H1 (cell line): ENCODE measurements at regions not wholly inside any gene's neighbourhood (a gene's known extent, or its start where the extent isn't known, plus 50 kb on each side); places are given as distances from the start of the nearest gene placed in this dataset.

Experiments used
- CTCF ChIA-PET: fragments of 300-600 bp; sonication (Branson Sonifier 250); formaldehyde crosslinking; loops from one replicate; lab custom pipeline; 2021; ENCODE audit not compliant: partially characterized antibody; lab: Charles Lee
- POLR2A ChIA-PET: fragments of 300-600 bp; sonication (Branson Sonifier 250); formaldehyde crosslinking; loops from one replicate; lab custom pipeline; 2021; ENCODE audit warnings: inconsistent platforms; ENCODE audit not compliant: partially characterized antibody; lab: Charles Lee
- DNase-seq, 2 experiments: peaks; one replicate each; pipeline versions ENCODE4 v3.0.0 to v3.0.0-alpha.2; 2010 to 2022; ENCODE audit warnings: low spot score in 2 of 2, low read depth in 1 of 2, mixed read lengths in 1 of 2
- FAIRE-seq: peaks from 2 replicates; lab custom pipeline; 2011; peaks lifted over from hg19 to GRCh38; lab: Jason Lieb, UNC
- H2AFZ ChIP-seq: 2 replicates; pipeline ENCODE4 v1.8.1; 2012; ENCODE audit warnings: low read length, inconsistent platforms
- H2AK5ac ChIP-seq: 2 replicates; pipeline ENCODE4 v1.6.1; 2013; ENCODE audit warnings: low read depth, low read length
- H2BK120ac ChIP-seq: replicated peaks from 2 replicates; pipeline ENCODE3; 2013; ENCODE audit warnings: low read depth, low read length, inconsistent platforms
- H2BK12ac ChIP-seq: 2 replicates; pipeline ENCODE4 v1.6.1; 2013; ENCODE audit warnings: low read depth, low read length
- H2BK15ac ChIP-seq: 2 replicates; pipeline ENCODE4 v1.6.1; 2013; ENCODE audit warnings: low read length
- H2BK20ac ChIP-seq: 2 replicates; pipeline ENCODE4 v1.6.1; 2013; ENCODE audit warnings: low read length
- H2BK5ac ChIP-seq: 2 replicates; pipeline ENCODE4 v1.6.1; 2013; ENCODE audit warnings: low read depth, low read length
- H3K14ac ChIP-seq: 2 replicates; pipeline ENCODE4 v1.6.1; 2013; ENCODE audit warnings: inconsistent platforms; ENCODE audit not compliant: insufficient read length
- H3K18ac ChIP-seq: 2 replicates; pipeline ENCODE4 v1.6.1; 2013; ENCODE audit warnings: low read length; ENCODE audit errors: extremely low read depth
- H3K23ac ChIP-seq: 2 replicates; pipeline ENCODE4 v1.6.1; 2013; ENCODE audit warnings: inconsistent platforms; ENCODE audit not compliant: insufficient read length
- H3K23me2 ChIP-seq: 2 replicates; pipeline ENCODE4 v1.6.1; 2013; ENCODE audit warnings: low read depth, low read length
- H3K27ac ChIP-seq: 2 replicates; pipeline ENCODE4 v1.6.1; 2011; ENCODE audit warnings: low read depth, low read length, inconsistent platforms
- H3K27me3 ChIP-seq, 4 experiments: replicated peaks in 1 of 4; 1 replicate in 1 of 4; 2 replicates in 3 of 4; pipeline versions ENCODE4 v1.6.1 to v1.8.1; 2011 to 2013; ENCODE audit warnings: low read length in 3 of 4, mild to moderate bottlenecking in 3 of 4, inconsistent platforms in 2 of 4, mixed read lengths in 2 of 4, moderate library complexity in 1 of 4; ENCODE audit not compliant: control insufficient read depth in 3 of 4, insufficient read depth in 3 of 4; ENCODE audit errors: extremely low read depth in 1 of 4
- H3K36me3 ChIP-seq, 4 experiments: 2 replicates each; pipeline versions ENCODE4 v1.6.1 to v1.8.1; 2011 to 2013; ENCODE audit warnings: mild to moderate bottlenecking in 4 of 4, low read length in 3 of 4, moderate library complexity in 2 of 4, control low read depth in 1 of 4, inconsistent platforms in 1 of 4; ENCODE audit not compliant: insufficient read depth in 4 of 4, control insufficient read depth in 2 of 4
- H3K4ac ChIP-seq: replicated peaks from 2 replicates; pipeline ENCODE3; 2013; ENCODE audit warnings: low read length, low read depth, mixed read lengths, inconsistent platforms; ENCODE audit not compliant: insufficient read length
- H3K4me1 ChIP-seq, 4 experiments: replicated peaks in 1 of 4; 1 replicate in 1 of 4; 2 replicates in 3 of 4; pipeline versions ENCODE4 v1.6.1 to v1.8.1; 2011 to 2013; ENCODE audit warnings: low read length in 3 of 4, inconsistent platforms in 2 of 4, mixed read lengths in 1 of 4; ENCODE audit not compliant: insufficient read depth in 4 of 4, control insufficient read depth in 3 of 4
- H3K4me2 ChIP-seq, 2 experiments: 2 replicates each; pipeline versions ENCODE4 v1.6.1 to v1.8.1; 2011 to 2013; ENCODE audit warnings: low read depth in 2 of 2, low read length in 2 of 2, control low read depth in 1 of 2, inconsistent platforms in 1 of 2, mild to moderate bottlenecking in 1 of 2; ENCODE audit not compliant: insufficient read depth in 1 of 2
- H3K4me3 ChIP-seq, 4 experiments: fragments of 200-600, 300-600 bp in 1 of 4; sonication (generic), shearing (Covaris generic), sonication (Bioruptor Twin) in 1 of 4; 2 replicates each; pipeline versions ENCODE4 v1.5.1 to v1.8.1; 2011 to 2016; ENCODE audit warnings: low read length in 4 of 4, low read depth in 3 of 4, control low read depth in 2 of 4, inconsistent platforms in 2 of 4, mild to moderate bottlenecking in 2 of 4, mixed read lengths in 1 of 4, moderate library complexity in 1 of 4; ENCODE audit not compliant: insufficient read depth in 2 of 4; ENCODE audit errors: extremely low read depth in 1 of 4
- H3K56ac ChIP-seq: replicated peaks from 2 replicates; pipeline ENCODE3; 2013; ENCODE audit warnings: low read depth, mild to moderate bottlenecking, mixed read lengths, low read length, inconsistent platforms; ENCODE audit not compliant: insufficient read length
- H3K79me1 ChIP-seq: 2 replicates; pipeline ENCODE4 v1.6.1; 2013; ENCODE audit warnings: low read depth, low read length, control low read depth
- H3K79me2 ChIP-seq, 2 experiments: 2 replicates each; pipeline versions ENCODE4 v1.6.1 to v1.8.1; 2012 to 2013; ENCODE audit warnings: low read length in 2 of 2, mild to moderate bottlenecking in 2 of 2, inconsistent platforms in 1 of 2; ENCODE audit not compliant: insufficient read depth in 2 of 2, control insufficient read depth in 1 of 2
- H3K9ac ChIP-seq, 4 experiments: replicated peaks in 1 of 4; 1 replicate in 1 of 4; 2 replicates in 3 of 4; pipeline versions ENCODE4 v1.6.1 to v1.8.1; 2011 to 2013; ENCODE audit warnings: low read depth in 3 of 4, low read length in 3 of 4, control low read depth in 2 of 4, mild to moderate bottlenecking in 2 of 4, moderate library complexity in 2 of 4, inconsistent platforms in 1 of 4; ENCODE audit errors: extremely low read depth in 1 of 4
- H3K9me3 ChIP-seq, 2 experiments: 2 replicates each; pipeline versions ENCODE4 v1.6.1 to v1.8.1; 2012 to 2013; ENCODE audit warnings: mild to moderate bottlenecking in 2 of 2, moderate library complexity in 2 of 2, control low read depth in 1 of 2, inconsistent platforms in 1 of 2, low read depth in 1 of 2, low read length in 1 of 2, mixed read lengths in 1 of 2; ENCODE audit not compliant: insufficient read depth in 2 of 2
- H4K20me1 ChIP-seq, 2 experiments: replicated peaks in 1 of 2; 2 replicates each; pipeline versions ENCODE3 to v1.8.1; 2011 to 2013; ENCODE audit warnings: inconsistent platforms in 2 of 2, low read length in 2 of 2, mild to moderate bottlenecking in 1 of 2; ENCODE audit not compliant: insufficient read depth in 2 of 2, control insufficient read depth in 1 of 2
- H4K5ac ChIP-seq: 2 replicates; pipeline ENCODE4 v1.6.1; 2013; ENCODE audit warnings: low read length, low read depth, mixed read lengths, inconsistent platforms; ENCODE audit not compliant: insufficient read length
- H4K8ac ChIP-seq: 2 replicates; pipeline ENCODE4 v1.8.0; 2013; ENCODE audit warnings: mild to moderate bottlenecking, moderate library complexity, low read length, inconsistent platforms; ENCODE audit not compliant: insufficient read depth; ENCODE audit errors: extremely low read depth
- H4K91ac ChIP-seq: replicated peaks from 2 replicates; pipeline ENCODE3; 2013; ENCODE audit warnings: low read length, mixed read lengths, inconsistent platforms; ENCODE audit not compliant: insufficient read length
- BACH1 ChIP-seq: IDR thresholded peaks from 2 replicates; pipeline ENCODE4 v1.6.1; 2012; ENCODE audit warnings: low read length, improper control_type of control experiment
- CREB1 ChIP-seq: IDR thresholded peaks from 2 replicates; pipeline ENCODE4 v1.6.1; 2012; ENCODE audit warnings: inconsistent platforms
- E2F6 ChIP-seq: IDR thresholded peaks from 2 replicates; pipeline ENCODE4 v1.6.1; 2012; ENCODE audit warnings: inconsistent platforms
- NRF1 ChIP-seq: IDR thresholded peaks from 2 replicates; pipeline ENCODE4 v1.6.1; 2011; ENCODE audit warnings: mild to moderate bottlenecking, low read depth, low read length, improper control_type of control experiment
- POU5F1 ChIP-seq: IDR thresholded peaks from 2 replicates; pipeline ENCODE4 v1.6.1; 2011; ENCODE audit warnings: low read depth, mild to moderate bottlenecking, low read length, moderate library complexity
- RXRA ChIP-seq: IDR thresholded peaks from 2 replicates; pipeline ENCODE4 v1.6.1; 2011; ENCODE audit warnings: low read depth, mild to moderate bottlenecking, low read length, moderate library complexity; ENCODE audit not compliant: insufficient read depth
- TEAD4 ChIP-seq: IDR thresholded peaks from 2 replicates; pipeline ENCODE4 v1.6.1; 2012; ENCODE audit warnings: low read depth, low read length, inconsistent platforms, mixed read lengths
- WGBS, 2 experiments: shearing (Covaris generic) in 1 of 2; methylation state at CpG; one replicate each; pipeline versions ENCODE4 v1.1.6 to v1.1.7; 2013 to 2015; ENCODE audit warnings: low lambda C conversion rate in 2 of 2, mixed read lengths in 2 of 2, inconsistent platforms in 1 of 2, low coverage in 1 of 2, missing lambda C conversion rate in 1 of 2; ENCODE audit not compliant: insufficient replicate concordance in 2 of 2, insufficient coverage in 1 of 2, insufficient read length in 1 of 2; ENCODE audit errors: extremely low coverage in 1 of 2, missing lambda C conversion rate in 1 of 2; 5-methylcytosine and 5-hydroxymethylcytosine counted together

- Histone ChIP-seq H3K14ac (no peak overlapping the region), H4K91ac (no peak overlapping the region)
- CTCF ChIA-PET, result no interaction called here
- no peak for DNase-seq
- TF ChIP-seq RXRA (no peak), BACH1 (no peak), NRF1 (no peak), E2F6 (no peak), TEAD4 (no peak), CREB1 (no peak), POU5F1 (no peak)
- TF ChIP-seq, all 59 proteins: peak for 0
- Histone ChIP-seq H3K79me2 (no peaks in the 10 kb centered on the region), H3K9ac (no peak overlapping the region; a peak in 1 of 7 replicates), H3K9me3 (peaks cover 3 to 4% of the 10 kb centered on the region in 2 experiments; a peak in 2 of 4 replicates), H2AK5ac (no peak overlapping the region), H4K8ac (no peak overlapping the region), H3K4me2 (no peak overlapping the region), H3K23ac (no peak overlapping the region), H3K56ac (no peak overlapping the region), H2BK5ac (no peak overlapping the region), H3K4me3 (no peak overlapping the region), H3K27me3 (no peaks in the 10 kb centered on the region), H2BK12ac (no peak overlapping the region), H3K27ac (no peak overlapping the region), H3K4ac (no peak overlapping the region), H2BK20ac (no peak overlapping the region), H2BK15ac (no peak overlapping the region), H3K4me1 (peaks cover 0 to 12% (median 2%) of the 10 kb centered on the region in 4 experiments; a peak in 2 of 7 replicates), H4K20me1 (no peaks in the 10 kb centered on the region), H2AFZ (no peak overlapping the region), H3K36me3 (no peaks in the 10 kb centered on the region), H3K79me1 (no peaks in the 10 kb centered on the region), H3K18ac (no peak overlapping the region), H4K5ac (no peak overlapping the region), H3K23me2 (no peaks in the 10 kb centered on the region; the same call in 1 of the 2 replicates), H2BK120ac (no peak overlapping the region)
- POLR2A ChIA-PET, result no interaction called here
- 91% methylated on average over 1 of the region's 1 CpG; no CpG with 5 or more reads in 1 of the 2 experiments for WGBS, 2 experiments
- FAIRE-seq, result no peak
Measured at GRCh38 chr5:126016256-126016655, 407.0 kb upstream of the GRAMD2B start.
